HEK293 (cell line): ENCODE measurements at regions not wholly inside any gene's neighbourhood (a gene's known extent, or its start where the extent isn't known, plus 50 kb on each side); places are given as distances from the start of the nearest gene placed in this dataset.

Experiments
- CTCF ChIA-PET: fragments of 350-600 bp; formaldehyde crosslinking; extraction: SDS; loops from one replicate; lab custom pipeline; 2021; ENCODE audit warnings: antibody characterized with exemption; lab: Yijun Ruan, JAX
- POLR2A ChIA-PET: fragments of 300-600 bp; formaldehyde crosslinking; extraction: SDS; loops from one replicate; lab custom pipeline; 2020; ENCODE audit warnings: antibody characterized with exemption, inconsistent platforms; lab: Yijun Ruan, JAX
- H3K27ac ChIP-seq: fragments of 200-500 bp; sonication (Bioruptor generic); 2 replicates; pipeline ENCODE4 v1.5.1; 2014; ENCODE audit warnings: low read depth, low read length, control low read depth, inconsistent platforms; ENCODE audit errors: extremely low read depth
- H3K36me3 ChIP-seq, 2 experiments: fragments of 200-500 bp in 1 of 2; sonication (Bioruptor generic) in 1 of 2; 1 replicate in 1 of 2; 2 replicates in 1 of 2; pipeline ENCODE4 v1.5.1; 2014 to 2017; ENCODE audit warnings: inconsistent platforms in 2 of 2, low read length in 2 of 2; ENCODE audit not compliant: control insufficient read depth in 2 of 2, insufficient read depth in 1 of 2
- H3K4me1 ChIP-seq: fragments of 200-500 bp; sonication (Bioruptor generic); 2 replicates; pipeline ENCODE4 v1.5.1; 2014; ENCODE audit warnings: mild to moderate bottlenecking, low read length, inconsistent platforms; ENCODE audit not compliant: control insufficient read depth, insufficient read depth
- H3K4me3 ChIP-seq: 2 replicates; pipeline ENCODE4 v1.5.1; 2011; ENCODE audit warnings: low read depth, mild to moderate bottlenecking, control low read depth, low read length, moderate library complexity
- H3K9me3 ChIP-seq: fragments of 200-500 bp; sonication (Bioruptor generic); 2 replicates; pipeline ENCODE4 v1.5.1; 2014; ENCODE audit warnings: low read depth, low read length, inconsistent platforms; ENCODE audit not compliant: control insufficient read depth, insufficient read depth
- BCL11A ChIP-seq: fragments of 450-650 bp; formaldehyde crosslinking; IDR thresholded peaks from 2 replicates; pipeline ENCODE4 v1.5.1; 2016; ENCODE audit warnings: low read depth, missing biosample characterization, missing genetic modification characterization
- GFI1B ChIP-seq: fragments of 450-650 bp; formaldehyde crosslinking; IDR thresholded peaks from 2 replicates; pipeline ENCODE4 v1.5.1; 2016; ENCODE audit warnings: missing biosample characterization, missing genetic modification characterization
- GLI4 ChIP-seq: fragments of 450-650 bp; formaldehyde crosslinking; IDR thresholded peaks from 2 replicates; pipeline ENCODE4 v1.5.1; 2016; ENCODE audit warnings: missing biosample characterization, missing genetic modification characterization
- OVOL3 ChIP-seq: fragments of 450-650 bp; formaldehyde crosslinking; IDR thresholded peaks from 2 replicates; pipeline ENCODE4 v1.5.1; 2016; ENCODE audit warnings: missing biosample characterization, missing genetic modification characterization
- SCRT2 ChIP-seq: fragments of 450-650 bp; formaldehyde crosslinking; IDR thresholded peaks from 2 replicates; pipeline ENCODE4 v1.5.1; 2016; ENCODE audit warnings: missing biosample characterization, missing genetic modification characterization
- ZFHX2 ChIP-seq: fragments of 450-650 bp; formaldehyde crosslinking; conservative IDR thresholded peaks from 2 replicates; pipeline ENCODE4 v1.5.1; 2016; ENCODE audit warnings: missing biosample characterization, missing genetic modification characterization
- ZFP41 ChIP-seq: fragments of 450-650 bp; formaldehyde crosslinking; IDR thresholded peaks from 2 replicates; pipeline ENCODE4 v1.5.1; 2016; ENCODE audit warnings: missing biosample characterization, missing genetic modification characterization, borderline replicate concordance
- ZNF155 ChIP-seq: fragments of 450-650 bp; formaldehyde crosslinking; IDR thresholded peaks from 2 replicates; pipeline ENCODE4 v1.5.1; 2016; ENCODE audit warnings: missing biosample characterization, missing genetic modification characterization
- ZNF19 ChIP-seq: fragments of 450-650 bp; formaldehyde crosslinking; IDR thresholded peaks from 2 replicates; pipeline ENCODE4; 2016; ENCODE audit warnings: missing biosample characterization, missing genetic modification characterization, low read depth
- ZNF426 ChIP-seq: fragments of 450-650 bp; formaldehyde crosslinking; IDR thresholded peaks from 2 replicates; pipeline ENCODE4 v1.5.1; 2017; ENCODE audit warnings: missing biosample characterization, missing genetic modification characterization, mild to moderate bottlenecking, inconsistent platforms, moderate library complexity
- ZNF571 ChIP-seq: fragments of 450-650 bp; formaldehyde crosslinking; IDR thresholded peaks from 2 replicates; pipeline ENCODE4 v1.5.0; 2017; ENCODE audit warnings: missing biosample characterization, missing genetic modification characterization
- ZNF585B ChIP-seq: fragments of 450-650 bp; formaldehyde crosslinking; IDR thresholded peaks from 2 replicates; pipeline ENCODE4 v1.5.1; 2016; ENCODE audit warnings: missing biosample characterization, missing genetic modification characterization
- ZNF626 ChIP-seq: fragments of 450-650 bp; sonication (Bioruptor Pico); formaldehyde crosslinking; IDR thresholded peaks from 2 replicates; pipeline ENCODE4 v1.5.1; 2018; ENCODE audit warnings: missing biosample characterization, missing genetic modification characterization, inconsistent platforms
- ZNF777 ChIP-seq: fragments of 450-650 bp; formaldehyde crosslinking; IDR thresholded peaks from 2 replicates; pipeline ENCODE4 v1.5.1; 2017; ENCODE audit warnings: missing biosample characterization, missing genetic modification characterization, borderline replicate concordance
- ZNF792 ChIP-seq: fragments of 450-650 bp; formaldehyde crosslinking; IDR thresholded peaks from 2 replicates; pipeline ENCODE4 v1.5.1; 2016; ENCODE audit warnings: missing biosample characterization, missing genetic modification characterization
- ZNF843 ChIP-seq: fragments of 450-650 bp; formaldehyde crosslinking; IDR thresholded peaks from 2 replicates; pipeline ENCODE4 v1.5.1; 2016; ENCODE audit warnings: missing biosample characterization, missing genetic modification characterization
- ZSCAN23 ChIP-seq: fragments of 450-650 bp; formaldehyde crosslinking; IDR thresholded peaks from 2 replicates; pipeline ENCODE4 v1.5.1; 2016; ENCODE audit warnings: missing biosample characterization, missing genetic modification characterization
- TF ChIP-seq, protein P1 (sequence below): fragments of 450-650 bp; formaldehyde crosslinking; IDR thresholded peaks from 2 replicates; pipeline ENCODE4 v1.5.1; 2017; ENCODE audit warnings: missing biosample characterization, mild to moderate bottlenecking, missing genetic modification characterization, moderate library complexity
- TF ChIP-seq, protein P2 (sequence below): fragments of 450-650 bp; formaldehyde crosslinking; IDR thresholded peaks from 2 replicates; pipeline ENCODE4 v1.5.1; 2017; ENCODE audit warnings: missing biosample characterization, missing genetic modification characterization
- TF ChIP-seq, protein P3 (sequence below): fragments of 450-650 bp; formaldehyde crosslinking; IDR thresholded peaks from 2 replicates; pipeline ENCODE4 v1.5.1; 2016; ENCODE audit warnings: missing biosample characterization, missing genetic modification characterization
- TF ChIP-seq, protein P4 (sequence below): fragments of 450-650 bp; formaldehyde crosslinking; IDR thresholded peaks from 2 replicates; pipeline ENCODE4 v1.5.1; 2016; ENCODE audit warnings: missing biosample characterization, missing genetic modification characterization

DNA sequence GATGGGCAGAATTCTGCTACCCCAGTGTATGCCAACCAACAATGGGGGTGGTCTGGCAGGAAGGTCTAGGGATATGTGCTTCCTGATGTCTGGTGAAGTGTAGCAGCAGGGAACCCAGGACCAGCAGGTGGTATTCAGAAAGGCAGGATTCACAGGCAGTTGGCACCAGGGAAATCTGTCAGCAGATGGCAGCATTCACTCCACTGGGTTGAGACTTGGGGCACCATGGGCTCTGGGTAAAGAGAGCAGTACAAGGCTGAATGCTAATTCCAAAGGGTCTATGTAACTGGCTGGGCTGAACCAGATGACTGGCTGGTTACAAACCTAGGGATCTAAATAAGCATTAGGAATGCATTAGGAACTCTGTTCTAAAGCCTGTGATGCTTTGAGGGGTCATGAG, 466.9 kb upstream of the STXBP6 start:
- H3K27ac ChIP-seq, result no peak overlapping the region
- H3K4me1 ChIP-seq, result no peaks in the 10 kb centered on the region
- H3K9me3 ChIP-seq, result no peaks in the 10 kb centered on the region
- H3K4me3 ChIP-seq, result no peak overlapping the region
- no peaks in the 10 kb centered on the region for H3K36me3 ChIP-seq
- ChIA-PET CTCF (no interaction called here), POLR2A (no interaction called here)
- no peak for TF ChIP-seq SCRT2 (tag by site-specific recombination)
- TF ChIP-seq BCL11A (tag by site-specific recombination), result no peak
- no peak for TF ChIP-seq ZFP41 (tag by site-specific recombination)
- no peak for TF ChIP-seq ZNF426 (tag by site-specific recombination)
- no peak for TF ChIP-seq GLI4
- TF ChIP-seq, protein P1, sequence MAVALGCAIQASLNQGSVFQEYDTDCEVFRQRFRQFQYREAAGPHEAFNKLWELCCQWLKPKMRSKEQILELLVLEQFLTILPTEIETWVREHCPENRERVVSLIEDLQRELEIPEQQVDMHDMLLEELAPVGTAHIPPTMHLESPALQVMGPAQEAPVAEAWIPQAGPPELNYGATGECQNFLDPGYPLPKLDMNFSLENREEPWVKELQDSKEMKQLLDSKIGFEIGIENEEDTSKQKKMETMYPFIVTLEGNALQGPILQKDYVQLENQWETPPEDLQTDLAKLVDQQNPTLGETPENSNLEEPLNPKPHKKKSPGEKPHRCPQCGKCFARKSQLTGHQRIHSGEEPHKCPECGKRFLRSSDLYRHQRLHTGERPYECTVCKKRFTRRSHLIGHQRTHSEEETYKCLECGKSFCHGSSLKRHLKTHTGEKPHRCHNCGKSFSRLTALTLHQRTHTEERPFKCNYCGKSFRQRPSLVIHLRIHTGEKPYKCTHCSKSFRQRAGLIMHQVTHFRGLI (tag by site-specific recombination), result no peak
- no peak for TF ChIP-seq ZSCAN23 (tag by site-specific recombination)
- no peak for TF ChIP-seq ZNF585B (tag by site-specific recombination)
- TF ChIP-seq ZNF19 (tag by site-specific recombination), result no peak
- no peak for TF ChIP-seq ZNF777 (tag by site-specific recombination)
- no peak for TF ChIP-seq ZNF843 (tag by site-specific recombination)
- TF ChIP-seq, protein P2, sequence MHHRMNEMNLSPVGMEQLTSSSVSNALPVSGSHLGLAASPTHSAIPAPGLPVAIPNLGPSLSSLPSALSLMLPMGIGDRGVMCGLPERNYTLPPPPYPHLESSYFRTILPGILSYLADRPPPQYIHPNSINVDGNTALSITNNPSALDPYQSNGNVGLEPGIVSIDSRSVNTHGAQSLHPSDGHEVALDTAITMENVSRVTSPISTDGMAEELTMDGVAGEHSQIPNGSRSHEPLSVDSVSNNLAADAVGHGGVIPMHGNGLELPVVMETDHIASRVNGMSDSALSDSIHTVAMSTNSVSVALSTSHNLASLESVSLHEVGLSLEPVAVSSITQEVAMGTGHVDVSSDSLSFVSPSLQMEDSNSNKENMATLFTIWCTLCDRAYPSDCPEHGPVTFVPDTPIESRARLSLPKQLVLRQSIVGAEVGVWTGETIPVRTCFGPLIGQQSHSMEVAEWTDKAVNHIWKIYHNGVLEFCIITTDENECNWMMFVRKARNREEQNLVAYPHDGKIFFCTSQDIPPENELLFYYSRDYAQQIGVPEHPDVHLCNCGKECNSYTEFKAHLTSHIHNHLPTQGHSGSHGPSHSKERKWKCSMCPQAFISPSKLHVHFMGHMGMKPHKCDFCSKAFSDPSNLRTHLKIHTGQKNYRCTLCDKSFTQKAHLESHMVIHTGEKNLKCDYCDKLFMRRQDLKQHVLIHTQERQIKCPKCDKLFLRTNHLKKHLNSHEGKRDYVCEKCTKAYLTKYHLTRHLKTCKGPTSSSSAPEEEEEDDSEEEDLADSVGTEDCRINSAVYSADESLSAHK (tag by site-specific recombination), result no peak
- TF ChIP-seq ZFHX2 (tag by site-specific recombination), result no peak
- TF ChIP-seq, protein P3, sequence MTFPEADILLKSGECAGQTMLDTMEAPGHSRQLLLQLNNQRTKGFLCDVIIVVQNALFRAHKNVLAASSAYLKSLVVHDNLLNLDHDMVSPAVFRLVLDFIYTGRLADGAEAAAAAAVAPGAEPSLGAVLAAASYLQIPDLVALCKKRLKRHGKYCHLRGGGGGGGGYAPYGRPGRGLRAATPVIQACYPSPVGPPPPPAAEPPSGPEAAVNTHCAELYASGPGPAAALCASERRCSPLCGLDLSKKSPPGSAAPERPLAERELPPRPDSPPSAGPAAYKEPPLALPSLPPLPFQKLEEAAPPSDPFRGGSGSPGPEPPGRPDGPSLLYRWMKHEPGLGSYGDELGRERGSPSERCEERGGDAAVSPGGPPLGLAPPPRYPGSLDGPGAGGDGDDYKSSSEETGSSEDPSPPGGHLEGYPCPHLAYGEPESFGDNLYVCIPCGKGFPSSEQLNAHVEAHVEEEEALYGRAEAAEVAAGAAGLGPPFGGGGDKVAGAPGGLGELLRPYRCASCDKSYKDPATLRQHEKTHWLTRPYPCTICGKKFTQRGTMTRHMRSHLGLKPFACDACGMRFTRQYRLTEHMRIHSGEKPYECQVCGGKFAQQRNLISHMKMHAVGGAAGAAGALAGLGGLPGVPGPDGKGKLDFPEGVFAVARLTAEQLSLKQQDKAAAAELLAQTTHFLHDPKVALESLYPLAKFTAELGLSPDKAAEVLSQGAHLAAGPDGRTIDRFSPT (tag by site-specific recombination), result no peak
- TF ChIP-seq ZNF155 (tag by site-specific recombination), result no peak
- TF ChIP-seq ZNF626 (tag by site-specific recombination), result no peak
- TF ChIP-seq ZNF792 (tag by site-specific recombination), result no peak
- TF ChIP-seq, protein P4, sequence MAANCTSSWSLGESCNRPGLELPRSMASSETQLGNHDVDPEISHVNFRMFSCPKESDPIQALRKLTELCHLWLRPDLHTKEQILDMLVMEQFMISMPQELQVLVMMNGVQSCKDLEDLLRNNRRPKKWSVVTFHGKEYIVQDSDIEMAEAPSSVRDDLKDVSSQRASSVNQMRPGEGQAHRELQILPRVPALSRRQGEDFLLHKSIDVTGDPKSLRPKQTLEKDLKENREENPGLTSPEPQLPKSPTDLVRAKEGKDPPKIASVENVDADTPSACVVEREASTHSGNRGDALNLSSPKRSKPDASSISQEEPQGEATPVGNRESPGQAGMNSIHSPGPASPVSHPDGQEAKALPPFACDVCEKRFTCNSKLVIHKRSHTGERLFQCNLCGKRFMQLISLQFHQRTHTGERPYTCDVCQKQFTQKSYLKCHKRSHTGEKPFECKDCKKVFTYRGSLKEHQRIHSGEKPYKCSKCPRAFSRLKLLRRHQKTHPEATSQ (tag by site-specific recombination), result no peak
- no peak for TF ChIP-seq OVOL3

DNA sequence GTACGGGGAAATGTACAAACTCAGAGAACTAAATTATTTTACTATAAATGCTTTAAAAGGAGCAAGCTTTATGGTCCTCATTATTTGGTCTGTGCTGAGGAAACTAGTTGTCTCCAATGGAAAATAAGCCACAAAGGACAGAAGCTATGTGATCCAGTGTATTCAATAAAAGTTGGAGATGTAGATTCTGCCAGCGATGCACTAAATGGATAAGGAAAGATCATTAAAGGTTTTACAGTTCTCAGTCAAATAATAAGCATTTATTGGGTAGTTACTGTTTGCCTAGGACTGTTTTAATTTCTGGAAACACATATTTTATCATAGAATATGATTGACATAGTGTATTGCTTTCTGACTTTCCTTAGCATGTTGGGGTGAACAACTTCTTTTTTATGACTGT, 458.9 kb upstream of the STXBP6 start:
- no peaks in the 10 kb centered on the region for H3K9me3 ChIP-seq
- CTCF ChIA-PET, result no interaction called here

More for the DNA sequence above, 458.9 kb upstream of the STXBP6 start:
- Histone ChIP-seq H3K36me3 (no peaks in the 10 kb centered on the region), H3K27ac (no peak overlapping the region), H3K4me3 (no peak overlapping the region), H3K4me1 (no peaks in the 10 kb centered on the region)
- POLR2A ChIA-PET, result no interaction called here
- no peak for TF ChIP-seq GFI1B (tag by site-specific recombination)
- no peak for TF ChIP-seq ZNF571
